Stimulated activated CD4-positive, alpha-beta T cell treated with anti-CD3 and anti-CD28 coated beads, Interleukin-1b, Interleukin-23, amount 100 ng/mL, for 24 hours (primary cell): ENCODE measurements at regions not wholly inside any gene's neighbourhood (a gene's known extent, or its start where the extent isn't known, plus 50 kb on each side); places are given as distances from the start of the nearest gene placed in this dataset.

Experiments used
- DNase-seq, 4 experiments: peaks; one replicate each; pipeline ENCODE4 v3.0.0-alpha.2; 2020; ENCODE audit warnings: low read depth in 4 of 4, low spot score in 1 of 4

DNA sequence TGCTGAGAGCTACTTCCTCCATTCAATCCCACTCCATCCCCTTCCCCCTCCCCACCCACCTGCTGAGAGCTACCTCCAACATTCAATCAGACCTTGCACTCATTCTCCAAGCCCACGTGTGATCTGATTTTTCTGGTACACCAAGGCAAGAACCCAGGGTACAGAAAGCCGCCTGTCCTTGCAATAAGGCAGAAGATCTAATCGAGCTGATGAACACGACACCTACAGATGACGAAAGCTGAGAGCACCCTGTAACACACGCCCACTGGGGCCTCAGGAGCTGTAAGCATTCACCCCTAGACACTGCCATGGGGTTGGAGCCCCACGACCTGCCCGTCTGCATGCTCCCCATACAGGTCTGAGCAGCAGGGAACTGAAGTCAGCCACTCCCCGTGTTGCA, 58.3 kb downstream of the TRIML1 start:
- DNase-seq, result no peak

DNA sequence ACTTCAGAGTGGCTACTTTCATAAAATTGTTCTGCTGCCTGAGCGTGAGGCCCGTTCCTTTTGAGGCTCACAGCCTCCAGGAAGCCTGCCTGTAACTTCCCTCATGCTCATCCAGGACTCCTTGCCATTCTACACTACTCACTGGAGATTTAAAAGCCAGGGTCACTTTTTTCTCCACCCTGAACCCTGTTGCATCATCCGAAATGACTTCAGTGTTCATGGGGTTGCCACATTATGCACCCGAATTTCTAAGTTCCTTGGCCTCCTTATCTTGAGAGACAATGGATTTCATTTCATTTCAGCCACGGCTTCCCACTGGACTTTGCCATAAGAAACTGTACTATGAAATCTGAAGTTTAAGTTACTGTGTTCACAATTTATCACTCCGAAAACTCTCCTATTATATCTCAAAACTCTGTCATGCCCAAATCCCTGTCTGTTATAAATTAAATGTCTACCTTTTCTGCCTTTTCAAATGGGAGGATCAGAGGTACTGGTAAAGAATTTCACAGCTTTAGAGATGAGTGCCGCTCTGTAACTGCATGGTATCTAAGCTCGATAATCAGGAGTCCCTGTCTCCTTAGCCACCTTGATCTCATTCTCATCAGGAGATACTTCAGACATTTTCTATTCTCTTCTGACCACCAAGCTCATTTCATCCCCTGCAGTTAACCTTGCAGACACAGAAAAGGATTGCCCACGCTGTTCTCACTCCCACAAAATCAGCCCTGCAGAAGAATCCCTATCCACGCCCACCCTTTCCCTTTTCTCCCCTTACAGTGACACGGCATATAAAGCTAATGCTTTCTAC, 59.9 kb downstream of the TRIML1 start:
- no peak for DNase-seq

GRCh38 chr4:188201851-188202250, 62.6 kb downstream of the TRIML1 start:
- no peak for DNase-seq

DNA sequence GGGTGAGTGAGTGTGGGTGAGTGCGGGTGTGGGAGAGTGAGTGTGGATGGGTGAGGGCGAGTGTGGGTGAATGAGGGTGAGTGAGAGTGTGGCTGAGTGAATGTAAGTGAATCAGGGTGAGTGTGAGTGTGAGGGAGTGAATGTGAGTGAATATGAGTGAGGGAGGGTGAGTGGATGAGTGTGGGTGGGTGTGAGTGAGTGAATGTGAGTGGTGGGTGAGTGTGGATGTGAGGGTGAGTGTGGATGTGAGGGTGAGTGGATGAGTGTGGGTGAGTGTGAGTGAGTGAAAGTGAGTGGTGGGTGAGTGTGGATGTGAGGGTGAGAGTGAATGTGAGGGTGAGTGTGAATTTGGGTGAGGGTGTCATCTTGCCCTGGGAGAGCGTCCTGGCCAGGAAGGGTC, 67.5 kb downstream of the TRIML1 start:
- DNase-seq, result no peak

DNA sequence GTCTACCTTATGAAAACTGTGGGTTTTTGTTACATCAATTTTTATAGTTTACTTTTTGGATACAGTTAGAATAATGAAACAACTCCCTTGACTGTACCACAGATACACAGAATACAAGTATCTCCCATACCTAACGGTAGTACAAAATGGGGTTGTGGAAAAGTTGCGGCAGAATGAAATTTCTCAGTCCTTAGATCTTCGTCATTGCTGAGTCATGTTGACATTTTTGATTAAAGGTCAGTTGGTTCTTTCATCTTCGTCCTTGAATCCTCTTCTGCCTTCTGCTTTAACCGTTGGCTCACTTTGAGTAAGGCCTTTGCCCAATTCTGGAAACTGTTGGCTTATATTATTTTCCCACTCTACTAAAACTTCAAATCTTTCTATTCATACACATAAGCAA, 75.6 kb downstream of the TRIML1 start:
- no peak for DNase-seq

GRCh38 chr4:188218392-188218791, 79.2 kb downstream of the TRIML1 start:
- DNase-seq, result no peak

GRCh38 chr4:188220006-188220405, 80.8 kb downstream of the TRIML1 start:
- DNase-seq, result no peak

DNA sequence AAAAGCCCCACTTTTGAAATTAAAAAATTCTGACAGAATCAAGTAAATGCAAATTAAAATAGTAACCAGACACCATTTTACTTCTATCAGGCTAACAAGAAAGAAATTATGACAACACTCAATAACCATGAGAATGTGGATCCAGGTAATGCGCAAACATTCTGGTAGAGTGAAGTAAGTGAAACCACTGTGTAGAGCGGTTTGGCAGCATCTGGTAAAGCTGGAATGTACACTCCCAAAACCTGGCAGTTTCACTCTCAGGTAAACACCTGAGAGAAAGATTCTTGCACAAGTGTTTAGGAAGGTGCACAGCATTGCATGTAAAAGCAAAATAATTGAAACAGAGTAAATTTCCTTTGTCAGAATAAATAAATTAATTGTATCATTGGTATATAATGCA, 81.8 kb downstream of the TRIML1 start:
- no peak for DNase-seq

DNA sequence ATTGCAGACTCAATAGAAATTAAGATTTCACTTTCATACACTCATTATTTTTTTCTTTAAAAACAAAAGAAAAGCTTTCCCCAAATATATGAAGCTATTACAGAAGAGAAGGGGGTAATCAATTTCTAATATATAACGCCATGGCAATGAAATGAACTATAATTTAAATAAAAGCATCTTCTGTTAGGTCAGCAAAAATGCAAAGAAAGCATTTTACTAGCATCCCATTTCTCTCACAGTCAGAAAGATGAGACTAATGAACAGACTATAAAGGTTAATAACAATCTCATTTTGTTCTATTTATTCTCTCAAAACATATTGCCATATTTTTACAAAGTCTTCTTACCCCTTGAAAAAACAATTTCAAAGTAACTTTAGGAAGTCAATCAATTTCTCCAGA, 89.0 kb downstream of the TRIML1 start:
- no peak for DNase-seq

GRCh38 chr4:188232428-188232827, 93.2 kb downstream of the TRIML1 start:
- DNase-seq, result no peak

- no peak for DNase-seq
These were observed 102.8 kb downstream of the TRIML1 start for GRCh38 chr4:188242041-188242440.

- no peak for DNase-seq
These were observed 106.4 kb downstream of the TRIML1 start for GRCh38 chr4:188245651-188246050.

GRCh38 chr4:188246488-188246887, 107.2 kb downstream of the TRIML1 start:
- no peak for DNase-seq

DNA sequence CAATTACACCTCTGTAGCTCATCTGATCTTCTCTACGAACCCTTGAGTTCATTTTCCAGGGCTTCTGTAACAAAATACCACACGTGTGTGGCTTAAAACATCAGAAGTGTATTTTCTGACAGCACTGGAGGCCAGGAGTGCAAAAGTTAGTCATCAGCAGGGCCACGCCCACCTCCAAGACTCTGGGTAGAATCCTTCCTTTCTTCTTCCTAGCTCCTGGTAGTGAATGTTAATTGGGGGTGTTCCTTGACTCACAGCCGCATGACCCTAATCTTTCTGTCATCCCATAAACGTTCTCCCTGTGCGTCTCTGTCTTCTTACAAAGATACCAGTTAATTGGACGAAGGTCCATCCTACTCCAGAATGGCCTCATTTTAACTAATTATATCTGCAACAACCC, 115.0 kb downstream of the TRIML1 start:
- DNase-seq, result no peak

GRCh38 chr4:188262464-188262863, 123.2 kb downstream of the TRIML1 start:
- no peak for DNase-seq

- no peak for DNase-seq
These were observed 124.1 kb downstream of the TRIML1 start for GRCh38 chr4:188263321-188263720.

DNA sequence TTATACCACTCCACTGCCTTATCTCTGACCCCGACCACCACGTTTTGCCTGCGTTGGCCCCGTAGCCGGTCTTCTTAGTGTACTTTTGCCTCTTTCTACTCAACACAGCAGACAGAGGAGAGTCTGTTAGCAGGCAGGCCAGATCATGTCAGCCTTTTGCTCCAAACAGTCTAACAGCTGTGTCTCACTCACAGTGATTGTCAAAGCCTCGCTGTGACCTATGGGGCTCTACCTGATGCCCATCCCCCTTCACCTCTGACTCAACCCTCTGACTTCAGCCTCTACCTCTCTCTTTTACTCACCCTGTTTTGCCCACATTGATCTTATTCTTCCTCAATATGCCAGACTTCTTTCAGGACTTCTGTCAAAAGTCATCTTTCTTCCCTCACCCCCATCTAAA, 127.1 kb downstream of the TRIML1 start:
- DNase-seq, result no peak

- DNase-seq, result no peak
These were observed 129.1 kb downstream of the TRIML1 start for GRCh38 chr4:188268131-188268908.

DNA sequence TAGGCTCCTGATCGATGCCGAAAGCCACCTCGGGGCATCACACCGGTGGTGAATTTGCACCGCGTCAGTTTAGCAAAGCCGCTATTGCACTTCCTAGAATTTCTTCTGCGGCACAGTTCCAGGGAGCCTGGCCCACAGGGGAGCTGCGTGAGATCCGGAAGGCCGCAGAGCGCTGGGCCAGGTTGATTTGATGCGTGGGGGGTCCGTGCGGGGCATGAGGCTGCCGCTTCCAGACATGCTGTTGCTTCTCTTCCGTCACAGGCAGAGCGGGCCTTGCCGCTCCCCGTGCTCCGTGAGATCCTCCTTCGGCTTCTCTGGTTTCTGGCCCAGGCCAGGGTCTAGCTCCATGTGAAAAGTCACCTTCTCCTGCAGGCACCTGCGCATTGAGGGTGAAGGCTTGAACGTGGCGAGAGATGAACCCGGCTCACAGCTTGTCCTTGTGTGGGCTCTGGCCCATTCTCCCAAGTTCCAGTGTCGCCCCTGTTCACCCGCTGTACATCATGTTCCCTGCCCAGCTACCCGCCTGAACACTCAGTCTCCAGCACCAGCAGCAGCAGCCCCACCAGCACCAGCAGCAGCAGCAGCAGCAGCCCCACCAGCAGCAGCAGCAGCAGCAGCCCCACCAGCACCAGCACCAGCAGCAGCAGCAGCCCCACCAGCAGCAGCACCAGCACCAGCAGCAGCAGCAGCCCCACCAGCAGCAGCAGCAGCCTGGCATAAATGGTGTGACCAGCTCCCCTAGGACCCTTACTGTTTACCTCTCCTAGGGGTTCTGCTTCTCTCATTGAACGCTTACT, 131.2 kb downstream of the TRIML1 start:
- no peak for DNase-seq

DNA sequence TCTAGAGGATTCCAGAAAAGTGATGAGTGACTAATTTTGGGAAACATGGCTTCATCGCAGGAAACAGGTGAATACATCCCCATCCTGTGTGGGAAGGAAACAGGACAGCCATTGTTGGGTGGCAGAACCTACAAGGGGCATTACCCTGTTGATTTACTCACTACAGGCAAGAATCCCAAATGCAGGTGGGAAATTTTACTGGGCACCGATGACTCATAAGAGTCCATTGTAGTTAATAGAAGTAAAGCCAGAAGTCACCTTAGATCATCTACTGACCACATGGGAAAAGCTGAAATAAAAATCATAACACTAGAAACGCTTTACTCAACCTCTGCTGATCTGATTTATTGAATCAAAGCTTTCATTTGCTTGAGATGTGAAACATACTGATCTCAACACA, 136.4 kb downstream of the TRIML1 start:
- no peak for DNase-seq

DNA sequence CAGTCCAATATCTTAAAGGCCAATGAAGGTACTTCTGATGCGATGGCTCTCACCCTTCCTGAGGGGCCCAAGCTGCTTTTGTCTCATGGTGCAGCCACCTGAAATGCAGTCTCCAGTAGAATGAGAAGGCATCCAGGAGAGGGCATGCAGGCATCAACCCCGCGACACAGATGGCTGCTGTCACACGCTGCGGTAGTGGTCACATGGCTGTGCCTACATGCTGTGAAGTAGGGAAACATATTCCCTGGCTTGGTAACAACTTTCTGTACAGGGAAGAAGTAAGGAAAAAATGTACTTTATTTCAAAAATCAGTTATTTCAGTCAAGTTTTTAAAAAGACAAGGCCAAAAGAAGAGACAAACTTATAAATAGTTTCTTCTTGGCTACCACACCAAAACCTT, 139.9 kb downstream of the TRIML1 start:
- no peak for DNase-seq
